NCI-H774 (cell line): ENCODE measurements at regions not wholly inside any gene's neighbourhood (a gene's known extent, or its start where the extent isn't known, plus 50 kb on each side); places are given as distances from the start of the nearest gene placed in this dataset.
"Not testable (repeated sequence)": the region's sequence is repeated elsewhere in the genome, so short reads cannot be mapped to it uniquely, and the experiment has no call there.

Source experiments
- DNase-seq: peaks from one replicate; lab custom pipeline; 2025; lab: John Stamatoyannopoulos, UW

DNA sequence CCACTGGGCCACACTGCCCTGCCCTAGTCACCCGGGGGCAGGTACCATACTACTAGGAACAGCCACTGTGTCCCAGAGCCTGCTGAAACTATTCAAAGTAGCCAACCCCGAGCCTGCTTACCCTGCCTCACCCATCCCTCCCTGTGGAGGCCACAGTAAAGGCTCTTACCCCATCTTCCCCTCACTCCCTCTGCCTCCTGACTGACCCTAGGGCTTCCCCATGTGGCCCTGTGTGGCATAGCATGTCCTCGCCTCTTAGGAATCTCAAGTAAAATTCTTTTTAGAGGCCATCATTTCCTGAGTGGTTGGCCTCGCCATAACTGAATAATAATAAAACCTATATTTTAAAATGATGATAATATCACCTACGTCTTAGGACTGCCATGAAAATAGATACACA is 112.2 kb upstream of the SLC6A11 start:
- DNase-seq: no peak

DNA sequence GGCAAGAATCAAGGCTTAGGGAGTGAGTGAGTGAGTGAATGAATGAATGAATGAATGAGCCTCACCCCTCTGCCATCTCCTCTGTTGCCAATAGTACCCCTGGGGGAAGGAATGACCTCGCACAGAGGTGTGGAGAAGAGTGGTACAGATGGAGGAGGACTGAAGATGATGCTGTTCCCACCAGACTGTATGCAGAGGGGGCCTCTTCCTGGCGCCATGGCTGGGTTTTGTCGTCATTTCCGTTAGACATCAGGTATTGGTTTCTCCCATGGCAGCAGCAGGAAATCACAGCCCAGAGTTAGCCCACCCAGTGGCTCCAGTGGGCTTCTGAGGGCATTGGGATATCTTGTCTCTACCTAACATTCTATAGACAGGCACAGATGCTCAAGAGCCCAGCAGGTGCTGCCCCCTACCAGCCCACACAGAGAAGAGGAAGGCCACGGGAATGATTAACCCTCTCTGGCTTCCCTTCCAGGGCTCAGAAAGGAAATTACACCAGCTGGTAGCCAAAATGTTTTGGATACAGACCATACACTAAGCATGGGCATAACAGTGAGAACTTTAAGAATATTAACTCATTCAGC is 109.8 kb upstream of the SLC6A11 start:
- no peak for DNase-seq

DNA sequence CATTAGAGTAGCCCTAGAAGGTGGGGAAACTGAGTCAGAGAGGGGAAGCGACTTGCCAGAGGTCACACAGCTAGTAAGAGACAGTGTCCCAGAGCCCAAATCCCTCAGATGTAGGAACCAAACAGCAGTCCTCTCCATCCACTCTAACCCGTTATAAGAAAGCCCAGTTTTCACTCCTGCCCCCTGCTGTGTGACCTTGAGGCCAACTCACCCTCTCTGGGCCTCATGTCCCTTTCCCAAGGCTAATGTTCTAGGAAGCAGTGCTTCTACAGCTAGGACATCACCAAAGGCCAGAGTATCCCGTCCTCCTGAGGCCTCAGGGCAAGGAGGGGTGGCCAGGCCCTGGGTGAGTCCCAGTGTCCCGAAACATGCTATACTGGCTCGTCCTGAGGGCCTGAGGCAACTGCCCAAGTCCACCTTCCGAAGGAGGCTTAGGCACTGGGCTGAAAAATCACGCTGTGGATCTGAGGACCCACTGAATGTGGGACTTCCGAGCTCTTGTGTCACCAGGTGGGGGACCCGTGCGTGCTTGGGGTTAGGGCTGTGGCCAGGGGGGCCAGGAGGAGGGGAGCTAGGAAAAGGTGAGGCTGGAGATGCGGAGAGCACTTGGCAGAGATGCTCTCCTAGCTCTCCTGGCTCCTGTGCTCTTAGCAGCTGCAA is 109.2 kb upstream of the SLC6A11 start:
- no peak for DNase-seq

DNA sequence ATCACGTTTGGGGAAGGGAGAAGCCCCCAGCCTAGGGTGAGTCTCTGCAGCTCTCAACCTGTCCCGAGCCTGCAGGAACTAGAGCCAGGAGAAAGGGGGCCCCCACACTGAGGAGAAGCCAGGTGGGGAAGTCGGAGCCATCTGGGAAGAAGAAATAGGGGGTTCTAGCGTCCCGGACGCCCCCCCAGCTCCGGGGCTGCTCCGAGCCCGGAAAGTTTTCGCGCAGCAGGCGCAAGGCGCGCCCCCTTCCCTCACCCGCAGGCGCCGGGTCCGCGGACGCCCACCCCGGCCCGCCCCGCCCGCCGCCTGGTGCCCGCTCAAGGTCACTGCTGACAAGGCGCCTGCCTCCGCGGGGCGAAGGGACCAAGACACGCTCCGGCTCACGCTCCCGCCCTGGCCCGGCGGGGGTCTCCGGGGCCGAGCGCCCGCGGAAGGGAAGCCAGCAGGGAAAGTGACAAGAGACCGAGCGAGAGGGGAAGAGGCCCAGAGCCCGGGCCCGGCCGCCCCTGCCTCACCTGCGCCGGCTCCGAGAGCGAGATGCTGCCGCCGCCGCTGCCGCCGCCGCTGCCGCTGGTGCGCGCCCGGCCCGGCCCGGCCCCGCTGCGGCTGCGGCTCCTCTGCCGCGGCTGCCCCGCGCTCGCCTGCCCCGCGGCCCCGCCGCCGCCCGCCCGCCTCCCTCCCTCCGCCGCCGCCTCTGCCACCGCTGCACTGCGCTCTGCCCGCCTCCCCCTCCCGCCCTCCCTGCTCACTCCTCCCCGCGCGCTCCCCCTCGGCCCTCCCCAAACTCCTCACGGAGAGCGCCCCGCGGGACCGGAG is 108.4 kb upstream of the SLC6A11 start:
- no peak for DNase-seq

DNA sequence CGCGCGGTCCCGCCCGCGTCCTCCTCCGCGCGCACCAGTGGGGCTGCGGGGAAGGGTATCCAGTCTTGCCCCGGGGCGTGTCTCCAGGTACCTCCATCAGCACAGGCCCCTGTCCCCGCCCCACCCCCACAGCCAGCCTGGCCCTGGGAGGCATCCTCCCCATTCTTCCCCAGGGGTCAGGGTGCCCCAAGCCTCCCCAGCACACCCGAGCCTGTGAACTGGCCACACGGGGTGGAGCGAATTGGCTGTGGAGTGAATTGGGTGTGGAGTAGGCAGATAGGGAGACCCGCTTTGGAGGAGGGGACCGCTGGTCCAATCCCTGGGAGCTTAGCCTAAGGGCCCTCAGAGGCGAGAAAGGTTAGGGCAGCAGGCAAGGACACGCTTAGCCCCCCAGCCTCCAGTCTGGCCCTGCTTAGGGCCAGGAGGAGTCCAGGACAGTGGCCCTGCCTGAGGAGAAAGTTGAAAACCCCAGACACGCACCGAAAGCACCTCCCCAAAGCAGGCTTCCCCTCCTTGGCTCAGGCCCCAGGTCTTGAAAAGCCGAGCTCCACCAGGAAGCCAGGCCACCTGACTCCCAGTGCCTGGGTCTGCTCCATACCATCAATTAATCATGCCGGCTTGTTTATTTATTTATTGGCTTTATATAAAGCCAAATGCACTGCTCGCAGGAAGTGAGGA is 107.7 kb upstream of the SLC6A11 start:
- DNase-seq: no peak

DNA sequence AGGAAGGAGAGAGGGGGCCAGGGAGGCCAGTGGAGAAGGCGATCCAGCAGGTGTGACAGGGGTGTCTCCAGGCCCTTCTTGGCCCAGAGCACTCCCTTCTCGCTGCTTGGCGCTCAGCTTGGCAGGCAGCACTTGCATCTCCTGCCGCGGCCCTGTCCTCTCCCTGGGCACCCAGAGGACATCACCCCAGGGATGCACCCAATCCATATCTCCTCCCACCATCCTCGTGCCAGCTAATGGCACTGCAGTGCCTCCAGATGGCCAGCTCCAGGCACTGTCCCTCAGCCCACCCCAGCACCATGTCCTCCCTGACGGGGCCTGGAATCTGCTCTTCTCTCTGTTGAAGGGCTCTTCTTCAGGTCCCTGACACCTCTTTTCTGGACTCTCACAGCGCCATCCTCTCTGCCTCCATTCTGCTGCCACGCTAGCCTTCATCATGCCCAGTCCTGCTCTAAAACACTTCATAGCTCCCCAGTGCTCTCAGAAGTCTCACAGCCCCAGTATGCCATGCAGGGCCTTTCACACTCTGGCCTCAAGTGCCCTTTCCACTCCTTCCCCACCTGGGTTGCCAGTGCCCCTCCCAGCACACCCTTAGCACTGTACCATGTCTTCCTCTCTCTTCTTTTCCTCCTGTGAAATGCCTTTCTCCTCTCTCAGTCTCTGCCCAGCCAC is 106.8 kb upstream of the SLC6A11 start:
- no peak for DNase-seq

DNA sequence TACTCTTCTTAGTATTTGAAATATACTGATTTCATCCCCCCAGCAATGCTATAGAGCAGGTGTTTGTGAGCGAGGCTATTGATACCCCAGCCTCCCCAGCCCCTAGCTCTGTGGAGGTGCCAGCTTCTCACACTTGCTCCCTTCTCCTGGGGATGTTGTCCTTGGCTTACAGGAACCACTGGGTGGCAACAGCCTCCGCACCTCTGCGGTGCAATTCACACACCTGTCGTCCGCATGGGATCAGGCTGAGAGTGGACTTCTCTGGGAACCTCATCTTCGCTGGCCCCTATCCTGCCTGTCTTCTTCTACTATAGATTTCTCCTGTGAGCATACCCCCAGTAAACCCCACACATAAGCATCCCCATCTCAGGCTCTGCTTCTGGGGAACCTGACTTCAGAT is 103.9 kb upstream of the SLC6A11 start:
- no peak for DNase-seq

DNA sequence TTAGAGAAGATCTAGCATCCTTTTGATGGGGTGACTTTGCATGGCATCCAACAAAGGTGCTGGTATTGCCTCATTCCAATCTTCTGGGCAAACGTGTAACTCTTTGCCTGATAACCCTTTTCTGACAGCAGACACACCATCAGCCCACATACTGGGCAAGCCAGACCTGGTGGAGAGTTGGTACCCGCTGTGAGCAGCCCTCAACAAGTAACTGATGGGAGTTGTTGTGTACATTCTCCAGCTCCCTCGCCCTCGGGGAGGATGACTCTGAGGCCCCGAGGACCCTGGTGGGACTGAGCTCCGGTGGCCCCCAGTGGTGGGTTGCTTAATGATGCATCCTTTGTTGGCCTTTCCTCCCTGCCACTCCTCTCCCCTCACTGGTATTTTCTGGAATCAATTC is 102.4 kb upstream of the SLC6A11 start:
- DNase-seq: no peak

DNA sequence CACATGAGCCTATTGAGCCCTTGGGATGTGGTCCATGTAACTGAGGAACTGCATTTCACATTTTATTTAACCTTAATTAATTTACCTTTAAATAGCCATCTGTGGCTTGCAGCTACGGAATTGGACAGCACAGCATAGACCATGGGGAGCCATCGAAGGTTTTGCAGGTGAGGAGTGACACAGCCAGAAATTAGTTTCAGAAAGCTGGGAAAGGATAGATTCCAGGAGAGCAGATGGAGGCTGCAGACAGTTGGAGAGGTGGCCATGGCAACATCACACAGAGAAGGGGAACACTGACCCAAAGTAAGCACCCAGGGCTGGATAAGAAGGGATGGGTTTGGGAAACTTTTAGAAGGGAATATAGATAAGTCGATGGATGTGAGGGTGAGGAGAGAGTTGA is 100.1 kb upstream of the SLC6A11 start:
- no peak for DNase-seq

DNA sequence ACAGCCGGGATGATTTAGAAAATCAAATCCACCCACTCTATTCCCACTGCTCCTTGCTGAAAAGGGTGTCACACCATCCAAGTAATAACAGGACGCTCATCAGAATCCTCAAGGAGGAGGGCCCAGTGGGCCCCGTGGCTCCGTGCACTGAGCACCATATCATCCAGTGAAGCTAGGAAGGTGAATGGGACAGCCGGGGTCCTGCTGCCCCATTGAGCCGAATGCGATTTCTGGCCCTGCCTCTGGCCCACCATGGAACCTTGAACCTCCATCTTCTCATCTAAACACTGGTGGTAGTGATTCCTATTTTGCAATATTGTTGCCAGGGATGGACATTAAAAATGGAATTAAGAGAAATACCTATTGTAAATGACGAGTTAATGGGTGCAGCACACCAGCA is 99.1 kb upstream of the SLC6A11 start:
- DNase-seq: no peak

DNA sequence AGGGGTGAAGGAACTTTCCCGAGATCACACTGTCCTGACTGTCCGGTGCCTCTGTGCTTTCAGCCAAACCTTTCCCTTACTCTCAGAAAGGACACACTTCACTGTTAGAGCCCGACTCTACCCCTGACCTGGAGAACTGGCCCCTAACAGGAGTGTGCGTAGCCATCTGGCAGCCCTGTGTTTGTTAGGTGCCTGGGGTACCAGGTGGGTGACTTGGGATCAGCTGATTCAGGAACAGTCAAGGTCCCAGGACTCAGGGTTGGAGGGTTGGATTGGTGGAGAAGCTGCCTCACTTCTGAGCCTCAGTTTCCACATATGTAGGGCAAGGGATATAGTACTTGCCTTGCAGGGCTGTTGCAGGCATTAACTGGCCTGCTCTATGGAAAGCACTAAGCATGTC is 98.3 kb upstream of the SLC6A11 start:
- DNase-seq: no peak

DNA sequence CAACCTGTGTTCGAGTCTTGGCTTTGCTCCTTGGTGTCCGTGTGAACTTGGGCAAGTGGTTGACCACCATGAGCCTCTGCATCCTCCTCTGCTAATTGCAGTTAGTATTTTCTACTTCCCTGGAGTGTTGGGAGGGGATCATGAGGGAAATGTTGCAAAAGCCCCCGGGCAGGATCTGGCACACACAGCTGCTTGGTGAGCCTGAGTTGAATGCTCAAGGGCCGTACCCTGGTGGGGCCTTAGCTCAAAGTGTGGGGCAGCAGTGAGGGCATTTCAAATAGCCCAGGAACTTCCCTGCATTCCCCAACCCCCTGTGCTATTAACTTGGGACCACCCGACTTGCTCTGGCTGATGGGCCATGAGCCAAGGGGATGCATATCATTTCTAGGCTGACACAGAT is 94.9 kb upstream of the SLC6A11 start:
- no peak for DNase-seq

DNA sequence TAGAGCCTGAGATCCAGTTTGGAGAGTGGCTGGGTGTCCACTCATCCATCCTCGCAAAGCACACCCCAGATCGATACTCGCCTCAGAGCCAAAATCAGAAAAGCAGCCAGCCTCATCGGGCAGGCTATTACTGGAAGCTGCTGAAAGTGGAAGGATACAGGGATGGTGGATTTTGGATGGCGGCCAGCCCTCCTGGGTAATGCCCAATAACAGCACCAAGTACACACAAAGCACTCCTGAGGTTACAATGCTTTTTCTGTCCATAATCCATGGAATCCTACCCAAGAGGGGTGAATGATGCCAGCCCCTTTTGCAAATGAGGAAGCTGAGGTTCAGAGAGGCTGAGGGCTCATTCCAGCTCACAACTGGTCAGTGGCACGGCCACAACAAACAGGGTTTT is 93.1 kb upstream of the SLC6A11 start:
- DNase-seq: no peak

DNA sequence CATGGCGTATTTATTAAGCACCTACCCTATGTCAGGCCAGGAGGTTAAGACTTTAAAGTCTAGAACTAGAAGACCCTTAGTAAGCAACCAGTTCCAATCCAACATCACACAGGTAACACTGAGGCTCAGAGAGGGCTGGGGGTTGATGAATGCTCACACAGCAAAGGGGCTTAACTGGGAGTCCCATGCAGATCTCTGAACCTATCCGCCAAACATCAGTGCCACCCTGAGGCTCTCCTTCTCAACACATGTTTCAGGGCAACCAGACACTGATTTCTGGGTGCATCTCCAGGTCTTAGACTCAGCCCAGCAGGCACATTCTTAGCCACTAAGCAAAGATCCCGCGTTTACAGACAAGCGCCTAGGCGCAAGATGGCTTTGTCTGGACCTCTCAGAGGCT is 92.0 kb upstream of the SLC6A11 start:
- DNase-seq: no peak

DNA sequence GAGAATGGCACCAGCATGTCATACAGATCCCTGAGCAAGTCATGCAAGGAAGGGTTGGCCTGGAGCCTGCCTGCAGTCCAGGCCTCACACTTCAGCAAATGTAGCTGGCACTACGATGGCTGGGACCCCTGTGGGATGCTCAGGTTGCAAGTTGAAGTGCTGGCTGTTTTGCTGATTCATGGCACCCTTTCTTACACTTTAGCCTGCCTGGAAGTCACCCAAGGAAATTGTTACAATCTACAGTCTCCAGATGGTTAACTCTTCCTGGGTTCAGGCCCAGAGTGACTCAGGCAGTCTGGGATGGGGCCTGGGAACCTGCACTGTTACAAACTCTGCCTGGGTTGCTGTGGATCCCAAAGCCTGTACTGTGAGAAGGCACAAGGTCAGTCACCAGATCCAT is 91.0 kb upstream of the SLC6A11 start:
- no peak for DNase-seq

DNA sequence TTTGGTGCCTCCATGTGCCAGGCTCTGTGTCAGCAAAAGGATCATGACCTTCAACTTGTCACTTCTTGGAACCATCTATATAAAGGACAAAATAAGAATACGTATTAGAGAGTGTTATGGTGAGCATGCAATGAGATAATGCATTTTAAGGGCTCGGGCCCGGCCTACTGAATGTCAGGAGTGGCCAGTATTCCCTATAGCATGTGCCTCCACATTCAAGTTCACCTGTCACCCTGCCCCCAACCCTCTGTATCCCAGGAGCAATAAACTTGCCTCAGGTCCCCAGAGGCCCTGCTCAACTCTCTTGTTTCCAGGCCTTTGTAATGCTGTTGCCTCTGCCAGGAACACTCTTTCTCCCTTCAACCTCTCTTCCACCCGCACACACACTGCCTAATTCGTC is 90.2 kb upstream of the SLC6A11 start:
- no peak for DNase-seq

DNA sequence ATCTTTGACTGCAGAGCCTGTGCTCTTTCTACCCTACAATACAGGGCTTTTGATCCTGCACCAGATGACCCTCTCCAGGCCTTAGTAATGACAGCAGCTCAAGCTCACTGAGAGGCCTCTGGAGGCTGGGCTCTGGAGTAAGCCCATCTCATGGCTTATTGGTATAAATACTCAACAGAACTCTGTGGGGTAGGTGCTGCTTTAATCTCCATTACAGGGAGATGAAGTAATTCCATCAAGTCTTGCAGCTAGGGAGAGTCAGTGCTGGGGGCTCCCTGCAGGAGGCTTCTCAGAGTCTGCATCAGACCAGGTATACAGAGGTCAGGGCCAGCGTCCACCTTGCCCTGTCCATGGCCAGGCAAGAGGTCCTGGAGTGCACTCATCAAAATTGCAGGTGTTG is 89.2 kb upstream of the SLC6A11 start:
- DNase-seq: no peak

DNA sequence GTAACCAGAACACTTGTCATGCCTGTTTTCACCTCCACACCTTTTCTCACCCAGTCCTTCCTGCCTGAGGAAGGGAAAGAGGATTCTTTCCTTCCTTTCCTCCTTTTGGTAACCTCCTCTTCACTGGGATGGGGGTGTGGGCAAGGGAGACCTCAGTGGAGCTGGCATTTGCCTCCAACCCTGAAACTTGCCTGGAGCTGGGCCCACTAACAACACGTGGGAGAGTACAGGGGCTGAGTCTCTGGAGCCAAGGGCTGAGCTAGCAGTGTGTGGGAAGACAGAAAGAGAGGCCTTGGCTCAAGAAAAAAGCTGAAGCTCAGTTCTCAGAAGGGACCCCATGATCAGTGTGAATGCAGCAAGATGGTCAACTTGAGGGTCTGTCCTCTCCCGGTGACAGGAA is 86.6 kb upstream of the SLC6A11 start:
- no peak for DNase-seq

DNA sequence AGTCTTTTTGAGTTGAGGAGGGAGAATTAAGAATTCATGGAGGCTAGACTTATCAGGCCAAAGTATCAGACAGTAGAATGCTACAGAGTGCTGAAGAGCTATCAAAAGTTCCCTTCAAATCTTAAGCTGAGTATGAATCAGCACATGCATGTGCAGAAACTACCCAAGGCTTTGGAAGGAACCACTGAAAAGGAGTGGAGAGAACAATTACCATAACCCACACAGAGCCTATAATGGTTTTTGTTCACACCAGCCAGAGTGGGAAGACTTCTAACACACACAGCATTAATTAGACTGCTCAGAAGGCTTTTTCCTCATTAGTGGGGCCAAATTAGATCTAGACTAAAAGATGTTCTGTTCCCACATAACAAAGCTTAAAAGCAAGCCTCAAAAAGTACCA is 83.7 kb upstream of the SLC6A11 start:
- DNase-seq: no peak

DNA sequence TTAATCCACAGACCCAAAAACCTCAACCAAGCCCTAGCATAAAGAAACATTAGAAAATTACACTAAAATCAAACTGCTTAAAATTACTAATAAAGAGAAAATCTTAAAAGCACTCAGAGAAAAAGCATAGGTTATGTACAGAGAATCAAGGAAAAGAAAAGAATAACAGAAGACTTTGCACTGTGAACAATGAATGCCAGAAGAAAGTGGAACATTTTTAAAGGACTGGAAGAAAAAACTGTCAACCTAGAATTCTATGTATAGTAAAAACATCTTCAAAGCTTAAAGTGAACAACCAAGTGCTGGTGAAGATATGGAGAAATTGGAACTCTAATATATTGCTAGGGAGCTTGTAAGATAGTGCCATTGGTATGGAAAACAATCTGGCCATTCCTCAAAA is 82.7 kb upstream of the SLC6A11 start:
- DNase-seq: no peak

DNA sequence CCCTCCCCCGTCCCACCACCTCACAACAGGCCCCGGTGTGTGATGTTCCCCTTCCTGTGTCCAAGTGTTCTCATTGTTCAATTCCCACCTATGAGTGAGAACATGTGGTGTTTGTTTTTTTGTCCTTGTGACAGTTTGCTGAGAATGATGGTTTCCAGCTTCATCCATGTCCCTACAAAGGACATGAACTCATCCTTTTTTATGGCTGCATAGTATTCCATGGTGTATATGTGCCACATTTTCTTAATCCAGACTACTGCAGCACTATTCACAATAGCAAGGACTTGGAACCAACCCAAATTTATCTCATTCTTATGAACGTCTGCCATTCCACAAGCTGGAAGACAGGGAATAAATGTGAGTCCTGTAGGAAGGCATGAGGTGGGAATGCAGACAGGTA is 79.6 kb upstream of the SLC6A11 start:
- not testable (repeated sequence) for DNase-seq

DNA sequence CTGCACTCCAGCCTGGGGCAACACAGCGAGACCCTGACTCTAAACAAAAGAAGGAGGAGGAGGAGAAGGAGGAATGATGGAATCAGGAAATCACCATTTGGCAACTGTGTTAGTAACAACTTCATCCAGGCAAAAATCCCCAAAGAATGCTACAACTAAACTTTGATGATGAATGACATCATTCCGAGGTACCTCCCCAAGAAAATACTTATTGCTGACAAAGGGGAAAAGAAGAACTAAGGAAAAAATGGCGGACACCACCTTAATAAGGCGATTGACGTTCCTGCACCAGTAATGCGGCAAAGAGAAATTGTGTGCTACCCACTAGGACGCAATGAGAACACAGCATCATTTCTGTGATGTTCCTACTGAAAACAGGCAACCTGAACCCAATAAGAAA is 78.2 kb upstream of the SLC6A11 start:
- DNase-seq: no peak
